ENCODE measurements at regions not wholly inside any gene's neighbourhood (a gene's known extent, or its start where the extent isn't known, plus 50 kb on each side); places are given as distances from the start of the nearest gene placed in this dataset.

GRCh38 chr18:1394966-1395365 lies 490.3 kb downstream of the ADCYAP1 start:
- no peak for TF ChIP-seq CTCF (conservative IDR thresholded peaks at IDR 0.05)

GRCh38 chr18:1408376-1408775 lies 503.7 kb downstream of the ADCYAP1 start:
- Histone ChIP-seq H3K27ac (ENCODE audit: low read depth, low read length) (no peak overlapping the region), H3K27me3 (ENCODE audit: control insufficient read depth, insufficient read depth, low read length, poor library complexity, severe bottlenecking) (no peaks in the 10 kb centered on the region), H3K9ac (ENCODE audit: extremely low read depth, low read length, poor library complexity, severe bottlenecking) (no peak overlapping the region), H3K4me1 (ENCODE audit: control insufficient read depth, insufficient read depth, low read length) (no peaks in the 10 kb centered on the region), H3K4me3 (ENCODE audit: low read length) (no peak overlapping the region), H3K36me3 (ENCODE audit: control insufficient read depth, insufficient read depth, low read length) (no peaks in the 10 kb centered on the region), H3K9me3 (ENCODE audit: control insufficient read depth, low read length) (no peaks in the 10 kb centered on the region)
- Mint-ChIP-seq H3K27me3 (ENCODE audit: insufficient read depth) (no peaks in the 10 kb centered on the region), H3K4me3 (no peak overlapping the region), H3K27ac (no peak overlapping the region), H3K36me3 (ENCODE audit: low read depth) (no peaks in the 10 kb centered on the region), H3K9me3 (no peaks in the 10 kb centered on the region), H3K4me1 (no peaks in the 10 kb centered on the region)
- WGBS, 2 experiments (ENCODE audit: insufficient coverage in 1 of 2, insufficient read length in 1 of 2): 65 to 69% methylated on average over 2 of the region's 2 CpGs
- DNase-seq: no peak
- TF ChIP-seq CTCF (conservative IDR thresholded peaks at IDR 0.05): no peak

More at GRCh38 chr18:1394966-1395365, 490.3 kb downstream of the ADCYAP1 start:
- DNase-seq: no peak
- Mint-ChIP-seq H3K36me3 (ENCODE audit: low read depth) (no peaks in the 10 kb centered on the region), H3K9me3 (no peaks in the 10 kb centered on the region), H3K27me3 (ENCODE audit: insufficient read depth) (peaks cover 2% of the 10 kb centered on the region), H3K4me1 (no peaks in the 10 kb centered on the region), H3K4me3 (no peak overlapping the region), H3K27ac (no peak overlapping the region)
- Histone ChIP-seq H3K9ac (ENCODE audit: extremely low read depth, low read length, poor library complexity, severe bottlenecking) (no peak overlapping the region), H3K27me3 (ENCODE audit: control insufficient read depth, insufficient read depth, low read length, poor library complexity, severe bottlenecking) (no peaks in the 10 kb centered on the region), H3K27ac (ENCODE audit: low read depth, low read length) (no peak overlapping the region), H3K4me1 (ENCODE audit: control insufficient read depth, insufficient read depth, low read length) (no peaks in the 10 kb centered on the region), H3K9me3 (ENCODE audit: control insufficient read depth, low read length) (no peaks in the 10 kb centered on the region), H3K36me3 (ENCODE audit: control insufficient read depth, insufficient read depth, low read length) (no peaks in the 10 kb centered on the region), H3K4me3 (ENCODE audit: low read length) (no peak overlapping the region)
- 91 to 92% methylated on average over 3 of the region's 5 CpGs for WGBS, 2 experiments (ENCODE audit: insufficient coverage in 1 of 2, insufficient read length in 1 of 2)

- no peak overlapping the region for H3K4me3 Mint-ChIP-seq
- no peaks in the 10 kb centered on the region for H3K36me3 Mint-ChIP-seq (ENCODE audit: low read depth)
- no peaks in the 10 kb centered on the region for H3K4me1 Mint-ChIP-seq
- no peaks in the 10 kb centered on the region for H3K9me3 Mint-ChIP-seq
- 92% methylated on average over 2 of the region's 2 CpGs; no CpG with 5 or more reads in 1 of the 2 experiments for WGBS, 2 experiments (ENCODE audit: insufficient coverage in 1 of 2, insufficient read length in 1 of 2)
- Histone ChIP-seq H3K27me3 (ENCODE audit: control insufficient read depth, insufficient read depth, low read length, poor library complexity, severe bottlenecking) (no peaks in the 10 kb centered on the region), H3K9me3 (ENCODE audit: control insufficient read depth, low read length) (no peaks in the 10 kb centered on the region), H3K27ac (ENCODE audit: low read depth, low read length) (no peak overlapping the region), H3K4me3 (ENCODE audit: low read length) (no peak overlapping the region), H3K4me1 (ENCODE audit: control insufficient read depth, insufficient read depth, low read length) (no peaks in the 10 kb centered on the region), H3K9ac (ENCODE audit: extremely low read depth, low read length, poor library complexity, severe bottlenecking) (no peak overlapping the region), H3K36me3 (ENCODE audit: control insufficient read depth, insufficient read depth, low read length) (no peaks in the 10 kb centered on the region)
- no peak overlapping the region for H3K27ac Mint-ChIP-seq
- DNase-seq: no peak
- TF ChIP-seq CTCF (conservative IDR thresholded peaks at IDR 0.05): no peak
- no peaks in the 10 kb centered on the region for H3K27me3 Mint-ChIP-seq (ENCODE audit: insufficient read depth)
Measured at GRCh38 chr18:1412655-1413322, 508.1 kb downstream of the ADCYAP1 start.
